ENCODE measurements at regions not wholly inside any gene's neighbourhood (a gene's known extent, or its start where the extent isn't known, plus 50 kb on each side); places are given as distances from the start of the nearest gene placed in this dataset.
"Not testable (repeated sequence)": the region's sequence is repeated elsewhere in the genome, so short reads cannot be mapped to it uniquely, and the experiment has no call there.

- Histone ChIP-seq H3K27me3 (no peaks in the 10 kb centered on the region), H3K4me3 (no peak overlapping the region), H3K27ac (no peak overlapping the region), H3K9me3 (no peaks in the 10 kb centered on the region), H3K4me1 (no peaks in the 10 kb centered on the region), H3K36me3 (no peaks in the 10 kb centered on the region)
- DNase-seq = no peak
- no peak for TF ChIP-seq EP300 (IDR thresholded peaks at IDR 0.05)
- TF ChIP-seq POLR2AphosphoS5 (IDR thresholded peaks at IDR 0.05) = no peak
- no peak for TF ChIP-seq POLR2A (IDR thresholded peaks at IDR 0.05)
- TF ChIP-seq CTCF (IDR thresholded peaks at IDR 0.05) = no peak
- 45 to 80% methylated on average over 3 of the region's 3 CpGs for WGBS, 2 donors
- intact Hi-C loops (cut with DNase I) = no loop called here
Observed at GRCh38 chr6:14559746-14560536, 442.4 kb downstream of the CD83 start.

- H3K36me3 ChIP-seq; H3K27ac ChIP-seq; H3K4me3 ChIP-seq; H3K9me3 ChIP-seq; DNase-seq; H3K27me3 ChIP-seq; intact Hi-C loops (cut with DNase I); H3K4me1 ChIP-seq: not testable (repeated sequence)
- 95 to 96% methylated on average over 3 of the region's 3 CpGs for WGBS, 2 donors
Observed at GRCh38 chr6:14561563-14561962, 444.0 kb downstream of the CD83 start.

- Histone ChIP-seq H3K4me1 (no peaks in the 10 kb centered on the region), H3K27me3 (no peaks in the 10 kb centered on the region), H3K27ac (no peak overlapping the region), H3K9me3 (no peaks in the 10 kb centered on the region), H3K4me3 (no peak overlapping the region), H3K36me3 (no peaks in the 10 kb centered on the region)
- 95 to 98% methylated on average over 1 of the region's 1 CpG for WGBS, 2 donors
- TF ChIP-seq CTCF (IDR thresholded peaks at IDR 0.05) (no peak), POLR2AphosphoS5 (IDR thresholded peaks at IDR 0.05) (no peak), EP300 (IDR thresholded peaks at IDR 0.05) (no peak), POLR2A (IDR thresholded peaks at IDR 0.05) (no peak)
- DNase-seq = no peak
- intact Hi-C loops (cut with DNase I) = no loop called here
Observed at GRCh38 chr6:14567842-14568241, 450.3 kb downstream of the CD83 start.

GRCh38 chr6:14569394-14569793 is 451.8 kb downstream of the CD83 start:
- WGBS, 2 donors = 72 to 84% methylated on average over 1 of the region's 1 CpG
- intact Hi-C loops (cut with DNase I) = no loop called here

GRCh38 chr6:14569874-14570273 is 452.3 kb downstream of the CD83 start:
- H3K36me3 ChIP-seq; H3K9me3 ChIP-seq; DNase-seq; H3K27ac ChIP-seq; H3K4me3 ChIP-seq; H3K4me1 ChIP-seq; intact Hi-C loops (cut with DNase I); H3K27me3 ChIP-seq: not testable (repeated sequence)
- 93 to 95% methylated on average over 5 of the region's 5 CpGs for WGBS, 2 donors

More at GRCh38 chr6:14569394-14569793, 451.8 kb downstream of the CD83 start:
- H3K27me3 ChIP-seq = no peaks in the 10 kb centered on the region
- no peaks in the 10 kb centered on the region for H3K36me3 ChIP-seq
- no peaks in the 10 kb centered on the region for H3K9me3 ChIP-seq
- TF ChIP-seq EP300 (IDR thresholded peaks at IDR 0.05) (no peak), POLR2A (IDR thresholded peaks at IDR 0.05) (no peak), CTCF (IDR thresholded peaks at IDR 0.05) (no peak), POLR2AphosphoS5 (IDR thresholded peaks at IDR 0.05) (no peak)
- no peak overlapping the region for H3K27ac ChIP-seq
- no peaks in the 10 kb centered on the region for H3K4me1 ChIP-seq
- H3K4me3 ChIP-seq = no peak overlapping the region
- no peak for DNase-seq

GRCh38 chr6:14571001-14571400 is 453.4 kb downstream of the CD83 start:
- H3K4me1 ChIP-seq = no peaks in the 10 kb centered on the region
- WGBS, 2 donors = 88 to 92% methylated on average over 8 of the region's 8 CpGs
- no peaks in the 10 kb centered on the region for H3K27me3 ChIP-seq
- TF ChIP-seq POLR2AphosphoS5 (IDR thresholded peaks at IDR 0.05) = no peak
- TF ChIP-seq CTCF (IDR thresholded peaks at IDR 0.05) = no peak
- TF ChIP-seq POLR2A (IDR thresholded peaks at IDR 0.05) = no peak
- TF ChIP-seq EP300 (IDR thresholded peaks at IDR 0.05) = no peak
- H3K4me3 ChIP-seq = no peak overlapping the region
- H3K27ac ChIP-seq = no peak overlapping the region
- H3K36me3 ChIP-seq = no peaks in the 10 kb centered on the region
- no peaks in the 10 kb centered on the region for H3K9me3 ChIP-seq
- intact Hi-C loops (cut with DNase I) = no loop called here
- no peak for DNase-seq

All from sigmoid colon (tissue), 6 donors.